KBM-7 (cell line): ENCODE measurements at regions not wholly inside any gene's neighbourhood (a gene's known extent, or its start where the extent isn't known, plus 50 kb on each side); places are given as distances from the start of the nearest gene placed in this dataset.

Experiments
- DNase-seq: peaks from one replicate; pipeline ENCODE4 v3.0.0-alpha.2; 2015
- in situ Hi-C: fragments of 300-500 bp; cut with MboI; formaldehyde crosslinking; loops from 2 replicates; pipeline ENCODE4 v1.14.3; 2020; ENCODE audit warnings: low sequenced_read_pairs, low pct_unique_long_range_greater_than_20kb, mixed read lengths

GRCh38 chr15:94929282-94929681, 697.9 kb downstream of the MCTP2 start:
- DNase-seq, result no peak
- in situ Hi-C loops, result no loop called here

- no peak for DNase-seq
- in situ Hi-C loops, result no loop called here
Observed at GRCh38 chr15:94930441-94930840, 699.1 kb downstream of the MCTP2 start.

- DNase-seq, result no peak
- in situ Hi-C loops, result no loop called here
Observed at GRCh38 chr15:94930960-94931359, 699.6 kb downstream of the MCTP2 start.

GRCh38 chr15:94934440-94934839, 703.1 kb downstream of the MCTP2 start:
- in situ Hi-C loops, result no loop called here
- no peak for DNase-seq

- no peak for DNase-seq
- in situ Hi-C loops, result no loop called here
Observed at GRCh38 chr15:94937242-94937641, 705.9 kb downstream of the MCTP2 start.

GRCh38 chr15:94943888-94944287, 712.5 kb downstream of the MCTP2 start:
- in situ Hi-C loops, result no loop called here
- no peak for DNase-seq

GRCh38 chr15:94951538-94951937, 720.2 kb downstream of the MCTP2 start:
- in situ Hi-C loops, result no loop called here
- DNase-seq, result no peak

GRCh38 chr15:94963953-94964352, 732.6 kb downstream of the MCTP2 start:
- DNase-seq, result no peak

GRCh38 chr15:94965593-94965992, 734.2 kb downstream of the MCTP2 start:
- in situ Hi-C loops, result no loop called here

More at GRCh38 chr15:94963953-94964352, 732.6 kb downstream of the MCTP2 start:
- in situ Hi-C loops, result no loop called here

GRCh38 chr15:94968133-94968532, 736.8 kb downstream of the MCTP2 start:
- in situ Hi-C loops, result no loop called here
- DNase-seq, result no peak

More at GRCh38 chr15:94965593-94965992, 734.2 kb downstream of the MCTP2 start:
- DNase-seq, result no peak

GRCh38 chr15:94970096-94970495, 738.7 kb downstream of the MCTP2 start:
- DNase-seq, result no peak
- in situ Hi-C loops, result no loop called here

GRCh38 chr15:94970802-94971201, 739.4 kb downstream of the MCTP2 start:
- in situ Hi-C loops, result no loop called here
- no peak for DNase-seq

- in situ Hi-C loops, result no loop called here
- no peak for DNase-seq
Observed at GRCh38 chr15:94972314-94972713, 741.0 kb downstream of the MCTP2 start.

GRCh38 chr15:94987085-94987484, 755.7 kb downstream of the MCTP2 start:
- DNase-seq, result no peak
- in situ Hi-C loops, result no loop called here

GRCh38 chr15:94991718-94992117, 760.4 kb downstream of the MCTP2 start:
- in situ Hi-C loops, result no loop called here
- DNase-seq, result no peak

GRCh38 chr15:95009635-95010034, 778.3 kb downstream of the MCTP2 start:
- DNase-seq, result no peak
- in situ Hi-C loops, result no loop called here

- in situ Hi-C loops, result no loop called here
- no peak for DNase-seq
Observed at GRCh38 chr15:95013381-95013780, 782.0 kb downstream of the MCTP2 start.

- DNase-seq, result no peak
- in situ Hi-C loops, result no loop called here
Observed at GRCh38 chr15:95016511-95017229, 785.3 kb downstream of the MCTP2 start.

- DNase-seq, result no peak
- in situ Hi-C loops, result no loop called here
Observed at GRCh38 chr15:95017666-95018328, 786.4 kb downstream of the MCTP2 start.

- no peak for DNase-seq
- in situ Hi-C loops, result no loop called here
Observed at GRCh38 chr15:95018888-95019545, 787.7 kb downstream of the MCTP2 start.
